ENCODE measurements at regions not wholly inside any gene's neighbourhood (a gene's known extent, or its start where the extent isn't known, plus 50 kb on each side); places are given as distances from the start of the nearest gene placed in this dataset.

GRCh38 chr2:123500988-123501387, 524.1 kb upstream of the CNTNAP5 start:
- TF ChIP-seq CTCF (IDR thresholded peaks at IDR 0.05) = no peak
- intact Hi-C loops (cut with micrococcal nuclease) = no loop called here
- DNase-seq = no peak
- Mint-ChIP-seq H3K4me3 (no peak overlapping the region), H3K9me3 (peaks cover 2 to 9% (median 7%) of the 10 kb centered on the region in 7 donors), H3K27ac (no peak overlapping the region), H3K36me3 (no peaks in the 10 kb centered on the region), H3K27me3 (ENCODE audit: low read depth in 3 of 3) (peaks cover 0 to 3% (median 0%) of the 10 kb centered on the region in 3 donors), H3K4me1 (no peaks in the 10 kb centered on the region)
- Histone ChIP-seq H3K27ac (ENCODE audit: low read depth in 1 of 2, low read length in 2 of 2) (no peak overlapping the region), H3K36me3 (replicated peaks in 1 of 2; ENCODE audit: control insufficient read depth in 1 of 2, insufficient read depth in 2 of 2, low read length in 2 of 2) (no peaks in the 10 kb centered on the region), H3K79me2 (ENCODE audit: insufficient read depth, low read length) (no peaks in the 10 kb centered on the region), H3K4me3 (replicated peaks in 1 of 3; ENCODE audit: low read depth in 2 of 3, low read length in 3 of 3) (no peak overlapping the region), H3K27me3 (ENCODE audit: control insufficient read depth in 2 of 2, insufficient read depth in 2 of 2, low read length in 2 of 2) (no peaks in the 10 kb centered on the region), H3K9me3 (replicated peaks in 1 of 2; ENCODE audit: control insufficient read depth in 1 of 2, insufficient read depth in 1 of 2, low read length in 2 of 2) (peaks cover 7 to 10% of the 10 kb centered on the region in 2 donors), H3K4me1 (ENCODE audit: control insufficient read depth in 1 of 2, insufficient read depth in 2 of 2, low read length in 2 of 2) (no peaks in the 10 kb centered on the region), H3K9ac (ENCODE audit: insufficient read depth, low read length, poor library complexity, severe bottlenecking) (no peak overlapping the region), H2AFZ (ENCODE audit: insufficient read depth, low read depth, low read length, poor library complexity, severe bottlenecking) (no peak overlapping the region), H4K20me1 (ENCODE audit: insufficient read depth, low read length) (no peaks in the 10 kb centered on the region), H3K4me2 (replicated peaks; ENCODE audit: extremely low read depth, low read length, poor library complexity, severe bottlenecking) (no peak overlapping the region)
- WGBS (ENCODE audit: insufficient coverage) = 91% methylated on average over 1 of the region's 2 CpGs

- no peak for TF ChIP-seq CTCF (IDR thresholded peaks at IDR 0.05)
- no peaks in the 10 kb centered on the region for H4K20me1 ChIP-seq (ENCODE audit: insufficient read depth, low read length)
- no peaks in the 10 kb centered on the region for H3K36me3 Mint-ChIP-seq
- H3K27me3 ChIP-seq (ENCODE audit: control insufficient read depth in 2 of 2, insufficient read depth in 2 of 2, low read length in 2 of 2) = no peaks in the 10 kb centered on the region
- peaks cover 7 to 10% of the 10 kb centered on the region in 2 donors for H3K9me3 ChIP-seq (replicated peaks in 1 of 2; ENCODE audit: control insufficient read depth in 1 of 2, insufficient read depth in 1 of 2, low read length in 2 of 2)
- no peak overlapping the region for H3K27ac Mint-ChIP-seq
- H3K4me1 Mint-ChIP-seq = no peaks in the 10 kb centered on the region
- no peaks in the 10 kb centered on the region for H3K4me1 ChIP-seq (ENCODE audit: control insufficient read depth in 1 of 2, insufficient read depth in 2 of 2, low read length in 2 of 2)
- 94% methylated on average over 2 of the region's 4 CpGs for WGBS (ENCODE audit: insufficient coverage)
- intact Hi-C loops (cut with micrococcal nuclease) = no loop called here
- H3K4me3 Mint-ChIP-seq = no peak overlapping the region
- H3K27me3 Mint-ChIP-seq (ENCODE audit: low read depth in 3 of 3) = peaks cover 0 to 3% (median 0%) of the 10 kb centered on the region in 3 donors
- DNase-seq = no peak
- no peak overlapping the region for H3K4me3 ChIP-seq (replicated peaks in 1 of 3; ENCODE audit: low read depth in 2 of 3, low read length in 3 of 3)
- peaks cover under 1 to 7% (median 4%) of the 10 kb centered on the region in 7 donors for H3K9me3 Mint-ChIP-seq
- no peaks in the 10 kb centered on the region for H3K36me3 ChIP-seq (replicated peaks in 1 of 2; ENCODE audit: control insufficient read depth in 1 of 2, insufficient read depth in 2 of 2, low read length in 2 of 2)
- H3K4me2 ChIP-seq (replicated peaks; ENCODE audit: extremely low read depth, low read length, poor library complexity, severe bottlenecking) = no peak overlapping the region
- no peak overlapping the region for H3K27ac ChIP-seq (ENCODE audit: low read depth in 1 of 2, low read length in 2 of 2)
- no peak overlapping the region for H3K9ac ChIP-seq (ENCODE audit: insufficient read depth, low read length, poor library complexity, severe bottlenecking)
- H2AFZ ChIP-seq (ENCODE audit: insufficient read depth, low read depth, low read length, poor library complexity, severe bottlenecking) = no peak overlapping the region
- no peaks in the 10 kb centered on the region for H3K79me2 ChIP-seq (ENCODE audit: insufficient read depth, low read length)
Observed at GRCh38 chr2:123502931-123503330, 522.2 kb upstream of the CNTNAP5 start.

All from CD14-positive monocyte (primary cell).